GM12864 (cell line): ENCODE measurements at regions not wholly inside any gene's neighbourhood (a gene's known extent, or its start where the extent isn't known, plus 50 kb on each side); places are given as distances from the start of the nearest gene placed in this dataset.

ENCODE experiments used
- DNase-seq: peaks from one replicate; pipeline ENCODE4 v3.0.0-alpha.2; 2011; ENCODE audit warnings: low read depth
- H3K4me3 ChIP-seq: 2 replicates; pipeline ENCODE4 v1.5.1; 2011; ENCODE audit warnings: mild to moderate bottlenecking, low read depth, low read length, control low read depth
- CTCF ChIP-seq: IDR thresholded peaks from 2 replicates; pipeline ENCODE4 v1.5.1; 2011; ENCODE audit warnings: low read depth, mild to moderate bottlenecking, moderate library complexity, low read length, control low read depth, inconsistent platforms; ENCODE audit errors: missing control alignments

GRCh38 chr12:91513313-91513712 lies 330.7 kb upstream of the DCN start:
- no peak overlapping the region for H3K4me3 ChIP-seq
- DNase-seq: no peak
- no peak for TF ChIP-seq CTCF

GRCh38 chr12:91511795-91512420 lies 329.3 kb upstream of the DCN start:
- H3K4me3 ChIP-seq: no peak overlapping the region
- TF ChIP-seq CTCF: no peak
- DNase-seq: no peak

- H3K4me3 ChIP-seq: no peak overlapping the region
- no peak for TF ChIP-seq CTCF
- no peak for DNase-seq
These were observed 325.1 kb upstream of the DCN start for GRCh38 chr12:91507754-91508153.

GRCh38 chr12:91506452-91506851 lies 323.8 kb upstream of the DCN start:
- no peak for DNase-seq
- no peak overlapping the region for H3K4me3 ChIP-seq
- no peak for TF ChIP-seq CTCF

DNA sequence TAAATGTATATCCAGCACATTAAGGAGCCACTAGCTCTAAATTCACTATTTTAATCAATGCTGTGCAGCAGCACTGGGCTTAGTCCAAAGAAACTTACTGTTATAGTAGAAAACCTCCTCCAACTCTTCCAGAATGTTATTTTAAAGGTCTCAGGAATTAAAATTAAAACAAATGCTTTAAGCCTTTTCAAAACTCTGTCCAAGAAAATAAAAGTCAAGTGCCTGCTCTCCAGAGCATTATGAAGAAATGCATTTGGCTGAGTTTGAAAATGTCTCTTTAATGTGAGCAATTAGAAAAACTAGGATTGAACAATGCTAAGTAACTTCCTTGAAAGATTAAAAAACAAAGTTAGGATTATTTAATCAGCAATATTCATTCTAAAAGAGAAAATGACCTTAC lies 322.4 kb upstream of the DCN start:
- DNase-seq: no peak
- no peak for TF ChIP-seq CTCF
- H3K4me3 ChIP-seq: no peak overlapping the region

DNA sequence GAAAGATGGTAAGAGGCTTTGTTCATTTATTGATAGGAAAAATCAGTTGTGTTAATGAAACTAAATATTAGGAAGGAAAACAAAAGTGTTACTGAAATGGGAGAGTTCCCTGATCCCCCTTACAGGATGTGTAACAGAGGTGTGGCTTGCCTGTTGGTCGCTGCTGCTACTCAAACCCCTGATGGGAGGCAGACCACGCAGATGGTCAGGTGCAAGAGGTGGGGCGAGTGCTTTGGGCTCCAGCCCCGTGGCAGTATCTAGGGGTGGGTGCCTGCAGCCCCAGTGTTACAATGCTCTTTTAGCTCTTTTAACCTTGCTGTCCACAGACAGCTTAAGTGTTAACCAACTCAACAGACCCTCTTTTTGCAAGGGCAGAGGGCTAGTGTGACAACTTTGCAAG lies 319.6 kb upstream of the DCN start:
- TF ChIP-seq CTCF: no peak
- DNase-seq: no peak
- no peak overlapping the region for H3K4me3 ChIP-seq

DNA sequence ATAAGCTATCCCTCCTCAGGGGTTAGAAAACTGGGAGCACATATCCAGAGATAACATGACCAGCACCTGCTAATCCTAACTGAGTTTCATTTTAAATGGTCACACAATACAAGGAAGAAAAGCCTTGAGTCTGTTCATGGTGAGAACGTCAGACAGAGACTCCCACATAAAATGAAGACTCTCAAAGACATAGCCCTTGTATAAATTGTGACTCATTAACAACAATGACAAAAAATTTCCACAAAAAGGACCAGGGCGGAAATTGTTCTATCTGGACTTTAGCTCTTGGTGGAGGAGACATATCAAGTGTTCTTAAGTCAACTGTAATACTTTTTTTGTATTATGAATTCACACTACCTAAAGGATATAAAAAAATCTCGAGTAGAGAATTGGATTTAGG lies 313.7 kb upstream of the DCN start:
- no peak for TF ChIP-seq CTCF
- no peak for DNase-seq
- no peak overlapping the region for H3K4me3 ChIP-seq
